Sigmoid colon (tissue), 6 donors: ENCODE measurements at regions not wholly inside any gene's neighbourhood (a gene's known extent, or its start where the extent isn't known, plus 50 kb on each side); places are given as distances from the start of the nearest gene placed in this dataset.

Source experiments
- DNase-seq: peaks from one replicate; pipeline ENCODE4 v3.0.0-alpha.2; 2019
- H3K27ac ChIP-seq, 4 donors: fragments of 200-600 bp; sonication (generic); one replicate each; pipeline ENCODE4 v1.5.1; 2016 to 2019; ENCODE audit warnings: mild to moderate bottlenecking in 1 of 4
- H3K27me3 ChIP-seq, 3 donors: fragments of 200-600 bp; sonication (generic); one replicate each; pipeline ENCODE4 v1.5.1; 2019; ENCODE audit warnings: mild to moderate bottlenecking in 1 of 3
- H3K36me3 ChIP-seq, 4 donors: fragments of 200-600 bp; sonication (generic); one replicate each; pipeline ENCODE4 v1.5.1; 2016 to 2019
- H3K4me1 ChIP-seq, 4 donors: fragments of 200-600 bp; sonication (generic); one replicate each; pipeline ENCODE4 v1.5.1; 2017 to 2019
- H3K4me3 ChIP-seq, 4 donors: fragments of 200-600 bp; sonication (generic); one replicate each; pipeline ENCODE4 v1.5.1; 2017 to 2019; ENCODE audit warnings: mild to moderate bottlenecking in 2 of 4, moderate library complexity in 1 of 4
- H3K9me3 ChIP-seq, 4 donors: fragments of 200-600 bp in 3 of 4; sonication (generic) in 3 of 4; one replicate each; pipeline versions ENCODE4 v1.5.1 to v1.6.1; 2013 to 2019
- EP300 ChIP-seq, 4 donors: sonication (generic); formaldehyde crosslinking; IDR thresholded peaks; one replicate each; pipeline ENCODE4 v1.6.1; 2017; ENCODE audit warnings: antibody characterized with exemption in 4 of 4
- POLR2A ChIP-seq, 2 donors: fragments of 450-650 bp; IDR thresholded peaks; one replicate each; pipeline ENCODE4 v1.6.1; 2016; ENCODE audit warnings: antibody characterized with exemption in 2 of 2, mild to moderate bottlenecking in 2 of 2, moderate library complexity in 2 of 2
- POLR2AphosphoS5 ChIP-seq, 4 donors: sonication (generic); formaldehyde crosslinking; IDR thresholded peaks; one replicate each; pipeline ENCODE4 v1.6.1; 2017; ENCODE audit warnings: antibody characterized with exemption in 4 of 4
- WGBS, 2 donors: extraction: QIAGEN DNeasy Blood & Tissue Kit; methylation state at CpG; one replicate each; pipeline ENCODE4 v1.1.7; 2013; 5-methylcytosine and 5-hydroxymethylcytosine counted together
- intact Hi-C: fragments of 100-400 bp; cut with DNase I; formaldehyde crosslinking; loops from one replicate; pipeline ENCODE4 v1.15.1; 2023
- TF ChIP-seq, protein P1 (sequence below), 4 experiments: fragments of 450-650 bp in 3 of 4; fragments of 200-600 bp in 1 of 4; IDR thresholded peaks; one replicate each; pipeline ENCODE4 v1.5.1; 2016 to 2019; ENCODE audit warnings: antibody characterized with exemption in 4 of 4, mild to moderate bottlenecking in 3 of 4, moderate library complexity in 2 of 4
- donor health status: healthy with polysubstance abuse.
- donor health status: healthy.

DNA sequence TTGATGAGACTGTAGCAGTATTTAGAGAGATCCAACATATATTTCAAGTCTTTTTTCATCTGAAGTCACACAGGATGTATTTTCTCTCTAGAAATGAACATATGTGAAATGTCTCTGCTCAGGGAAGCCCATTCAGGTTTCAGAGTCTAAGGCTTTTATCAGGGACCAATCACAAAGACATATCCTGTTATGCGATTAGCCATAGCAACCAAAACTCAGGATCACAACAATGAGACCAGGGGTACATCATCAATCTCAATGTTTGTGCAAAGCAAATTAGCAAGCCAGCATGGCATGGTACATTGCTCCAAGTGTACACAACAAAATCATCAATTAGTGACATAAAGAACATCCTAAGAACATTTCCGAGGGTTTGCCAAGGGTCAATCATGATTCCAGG, 99.2 kb upstream of the AMN1 start:
- H3K27me3 ChIP-seq, result no peaks in the 10 kb centered on the region
- intact Hi-C loops, result no loop called here
- TF ChIP-seq POLR2A (IDR thresholded peaks at IDR 0.05) (no peak), POLR2AphosphoS5 (IDR thresholded peaks at IDR 0.05) (no peak), EP300 (IDR thresholded peaks at IDR 0.05) (no peak)
- TF ChIP-seq, protein P1, sequence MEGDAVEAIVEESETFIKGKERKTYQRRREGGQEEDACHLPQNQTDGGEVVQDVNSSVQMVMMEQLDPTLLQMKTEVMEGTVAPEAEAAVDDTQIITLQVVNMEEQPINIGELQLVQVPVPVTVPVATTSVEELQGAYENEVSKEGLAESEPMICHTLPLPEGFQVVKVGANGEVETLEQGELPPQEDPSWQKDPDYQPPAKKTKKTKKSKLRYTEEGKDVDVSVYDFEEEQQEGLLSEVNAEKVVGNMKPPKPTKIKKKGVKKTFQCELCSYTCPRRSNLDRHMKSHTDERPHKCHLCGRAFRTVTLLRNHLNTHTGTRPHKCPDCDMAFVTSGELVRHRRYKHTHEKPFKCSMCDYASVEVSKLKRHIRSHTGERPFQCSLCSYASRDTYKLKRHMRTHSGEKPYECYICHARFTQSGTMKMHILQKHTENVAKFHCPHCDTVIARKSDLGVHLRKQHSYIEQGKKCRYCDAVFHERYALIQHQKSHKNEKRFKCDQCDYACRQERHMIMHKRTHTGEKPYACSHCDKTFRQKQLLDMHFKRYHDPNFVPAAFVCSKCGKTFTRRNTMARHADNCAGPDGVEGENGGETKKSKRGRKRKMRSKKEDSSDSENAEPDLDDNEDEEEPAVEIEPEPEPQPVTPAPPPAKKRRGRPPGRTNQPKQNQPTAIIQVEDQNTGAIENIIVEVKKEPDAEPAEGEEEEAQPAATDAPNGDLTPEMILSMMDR (IDR thresholded peaks at IDR 0.05), result no peak
- no peaks in the 10 kb centered on the region for H3K4me1 ChIP-seq
- no peak for DNase-seq
- WGBS, 2 donors, result 91 to 92% methylated on average over 2 of the region's 2 CpGs
- H3K36me3 ChIP-seq, result no peaks in the 10 kb centered on the region
- peaks cover 0 to 9% (median 0%) of the 10 kb centered on the region in 4 donors for H3K9me3 ChIP-seq
- H3K4me3 ChIP-seq, result no peak overlapping the region
- H3K27ac ChIP-seq, result no peak overlapping the region

DNA sequence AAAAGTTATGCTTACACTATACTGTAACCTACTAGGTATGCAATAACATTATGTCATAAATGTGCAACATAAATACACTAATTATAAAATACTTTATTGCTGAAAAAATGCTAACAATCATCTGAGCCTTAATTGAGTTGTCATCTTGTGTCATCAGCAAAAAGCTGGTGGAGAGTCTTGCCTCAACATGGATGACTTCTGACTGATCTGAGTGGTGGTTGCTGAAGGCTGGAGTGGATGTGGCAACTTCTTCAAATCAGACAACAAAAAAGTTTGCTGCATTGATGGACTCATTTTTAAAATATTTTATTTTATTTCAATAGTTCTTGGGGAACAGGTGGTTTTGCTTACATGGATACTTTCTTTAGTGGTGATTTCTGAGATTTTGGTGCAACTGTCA, 93.9 kb upstream of the AMN1 start:
- no peak for DNase-seq
- TF ChIP-seq POLR2A (IDR thresholded peaks at IDR 0.05), result no peak
- TF ChIP-seq EP300 (IDR thresholded peaks at IDR 0.05), result no peak
- TF ChIP-seq, protein P1 (IDR thresholded peaks at IDR 0.05), result no peak
- TF ChIP-seq POLR2AphosphoS5 (IDR thresholded peaks at IDR 0.05), result no peak
- no peaks in the 10 kb centered on the region for H3K27me3 ChIP-seq
- intact Hi-C loops, result no loop called here
- H3K36me3 ChIP-seq, result no peaks in the 10 kb centered on the region
- H3K27ac ChIP-seq, result no peak overlapping the region
- no peaks in the 10 kb centered on the region for H3K4me1 ChIP-seq
- H3K9me3 ChIP-seq, result peaks cover 0 to 9% (median 0%) of the 10 kb centered on the region in 4 donors
- H3K4me3 ChIP-seq, result no peak overlapping the region

- TF ChIP-seq, protein P1 (IDR thresholded peaks at IDR 0.05), result no peak
- TF ChIP-seq EP300 (IDR thresholded peaks at IDR 0.05), result no peak
- TF ChIP-seq POLR2A (IDR thresholded peaks at IDR 0.05), result no peak
- no peak for TF ChIP-seq POLR2AphosphoS5 (IDR thresholded peaks at IDR 0.05)
- H3K27me3 ChIP-seq, result no peaks in the 10 kb centered on the region
- no peaks in the 10 kb centered on the region for H3K4me1 ChIP-seq
- peaks cover 0 to 9% (median 0%) of the 10 kb centered on the region in 4 donors for H3K9me3 ChIP-seq
- DNase-seq, result no peak
- no peak overlapping the region for H3K27ac ChIP-seq
- intact Hi-C loops, result no loop called here
- H3K4me3 ChIP-seq, result no peak overlapping the region
- WGBS, 2 donors, result 87 to 96% methylated on average over 3 of the region's 3 CpGs
- H3K36me3 ChIP-seq, result no peaks in the 10 kb centered on the region
Measured at GRCh38 chr12:31821484-31821883, 92.7 kb upstream of the AMN1 start.

- no peaks in the 10 kb centered on the region for H3K27me3 ChIP-seq
- no peak overlapping the region for H3K4me3 ChIP-seq
- WGBS, 2 donors, result 93 to 94% methylated on average over 7 of the region's 7 CpGs
- no peak for DNase-seq
- TF ChIP-seq EP300 (IDR thresholded peaks at IDR 0.05) (no peak), POLR2AphosphoS5 (IDR thresholded peaks at IDR 0.05) (no peak), POLR2A (IDR thresholded peaks at IDR 0.05) (no peak)
- TF ChIP-seq, protein P1 (IDR thresholded peaks at IDR 0.05), result no peak
- no peaks in the 10 kb centered on the region for H3K4me1 ChIP-seq
- H3K27ac ChIP-seq, result no peak overlapping the region
- intact Hi-C loops, result no loop called here
- peaks cover 0 to 5% (median 0%) of the 10 kb centered on the region in 4 donors for H3K9me3 ChIP-seq
- no peaks in the 10 kb centered on the region for H3K36me3 ChIP-seq
Measured at GRCh38 chr12:31820832-31821231, 92.0 kb upstream of the AMN1 start.

DNA sequence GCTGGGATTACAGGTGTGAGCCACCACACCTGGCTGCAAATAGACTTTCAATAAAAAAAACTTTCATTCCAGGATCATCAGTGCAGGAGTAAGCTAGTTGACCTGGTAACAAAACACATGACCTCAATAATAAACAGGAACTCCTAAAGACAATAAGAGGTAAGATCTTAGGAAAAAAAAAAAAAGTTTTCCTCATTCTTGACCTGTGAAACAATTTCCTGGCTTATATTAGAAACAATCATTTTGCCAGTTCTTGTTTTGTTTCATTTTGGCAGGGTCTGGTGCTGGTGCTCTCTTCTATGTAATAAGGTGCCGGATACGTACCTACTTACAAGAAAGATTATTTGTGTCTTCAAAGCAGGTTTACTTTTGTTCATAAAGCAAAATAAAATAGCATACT, 90.6 kb upstream of the AMN1 start:
- DNase-seq, result no peak
- intact Hi-C loops, result no loop called here
- no peaks in the 10 kb centered on the region for H3K4me1 ChIP-seq
- no peaks in the 10 kb centered on the region for H3K27me3 ChIP-seq
- peaks cover 0 to 4% (median 0%) of the 10 kb centered on the region in 4 donors for H3K9me3 ChIP-seq
- H3K27ac ChIP-seq, result no peak overlapping the region
- no peak overlapping the region for H3K4me3 ChIP-seq
- H3K36me3 ChIP-seq, result no peaks in the 10 kb centered on the region
- WGBS, 2 donors, result 87 to 90% methylated on average over 2 of the region's 2 CpGs
- TF ChIP-seq POLR2A (IDR thresholded peaks at IDR 0.05) (no peak), POLR2AphosphoS5 (IDR thresholded peaks at IDR 0.05) (no peak), EP300 (IDR thresholded peaks at IDR 0.05) (no peak)
- TF ChIP-seq, protein P1 (IDR thresholded peaks at IDR 0.05), result no peak
